ENCODE measurements at regions not wholly inside any gene's neighbourhood (a gene's known extent, or its start where the extent isn't known, plus 50 kb on each side); places are given as distances from the start of the nearest gene placed in this dataset.
"Not testable (repeated sequence)": the region's sequence is repeated elsewhere in the genome, so short reads cannot be mapped to it uniquely, and the experiment has no call there.

- no peak for DNase-seq (ENCODE audit: low read depth in 2 of 2)
Measured at GRCh38 chr20:52010541-52010940, 181.0 kb downstream of the ZFP64 start.

- no peak for DNase-seq (ENCODE audit: low read depth in 2 of 2)
Measured at GRCh38 chr20:52008874-52009273, 182.7 kb downstream of the ZFP64 start.

- DNase-seq (ENCODE audit: low read depth in 2 of 2), result no peak
Measured at GRCh38 chr20:52004715-52005114, 186.9 kb downstream of the ZFP64 start.

GRCh38 chr20:52004018-52004417, 187.6 kb downstream of the ZFP64 start:
- no peak for DNase-seq (ENCODE audit: low read depth in 2 of 2)

- no peak for DNase-seq (ENCODE audit: low read depth in 2 of 2)
Measured at GRCh38 chr20:52003415-52003814, 188.2 kb downstream of the ZFP64 start.

- peak; percentile 91 to 95 for DNase-seq (ENCODE audit: low read depth in 2 of 2)
Measured at GRCh38 chr20:52001999-52002666, 189.4 kb downstream of the ZFP64 start.

GRCh38 chr20:51997281-51997936, 194.2 kb downstream of the ZFP64 start:
- DNase-seq (ENCODE audit: low read depth in 2 of 2), result not testable (repeated sequence)

GRCh38 chr20:51995551-51995951, 193.2 kb upstream of the SALL4 start:
- peak in 1 of 2 donors; percentile 75 for DNase-seq (ENCODE audit: low read depth in 2 of 2)

GRCh38 chr20:51994751-51995417, 192.6 kb upstream of the SALL4 start:
- DNase-seq (ENCODE audit: low read depth in 2 of 2), result no peak

- DNase-seq (ENCODE audit: low read depth in 2 of 2), result no peak
Measured at GRCh38 chr20:51987812-51988211, 185.5 kb upstream of the SALL4 start.

GRCh38 chr20:51985013-51985415, 182.7 kb upstream of the SALL4 start:
- peak; percentile 95 for DNase-seq (ENCODE audit: low read depth in 2 of 2)

- no peak for DNase-seq (ENCODE audit: low read depth in 2 of 2)
Measured at GRCh38 chr20:51980277-51980676, 178.0 kb upstream of the SALL4 start.

GRCh38 chr20:51979226-51979625, 176.9 kb upstream of the SALL4 start:
- no peak for DNase-seq (ENCODE audit: low read depth in 2 of 2)

GRCh38 chr20:51978070-51978501, 175.8 kb upstream of the SALL4 start:
- no peak for DNase-seq (ENCODE audit: low read depth in 2 of 2)

GRCh38 chr20:51972056-51972455, 169.7 kb upstream of the SALL4 start:
- DNase-seq (ENCODE audit: low read depth in 2 of 2), result no peak

GRCh38 chr20:51970858-51971257, 168.5 kb upstream of the SALL4 start:
- DNase-seq (ENCODE audit: low read depth in 2 of 2), result no peak

GRCh38 chr20:51969191-51969590, 166.9 kb upstream of the SALL4 start:
- DNase-seq (ENCODE audit: low read depth in 2 of 2), result no peak

GRCh38 chr20:51968151-51968550, 165.8 kb upstream of the SALL4 start:
- no peak for DNase-seq (ENCODE audit: low read depth in 2 of 2)

GRCh38 chr20:51966296-51966971, 164.1 kb upstream of the SALL4 start:
- DNase-seq (ENCODE audit: low read depth in 2 of 2), result peak; percentile 81 to 83

GRCh38 chr20:51961964-51962761, 159.8 kb upstream of the SALL4 start:
- DNase-seq (ENCODE audit: low read depth in 2 of 2), result peak in 1 of 2 donors; percentile 11

- DNase-seq (ENCODE audit: low read depth in 2 of 2), result no peak
Measured at GRCh38 chr20:51960047-51960675, 157.8 kb upstream of the SALL4 start.
